Type B pancreatic cell (in vitro differentiated cells): ENCODE measurements at regions not wholly inside any gene's neighbourhood (a gene's known extent, or its start where the extent isn't known, plus 50 kb on each side); places are given as distances from the start of the nearest gene placed in this dataset.

Experiments
- DNase-seq: peaks from one replicate; pipeline ENCODE4 v3.0.0; 2021; ENCODE audit warnings: mixed read lengths; ENCODE audit not compliant: unreplicated experiment; ENCODE audit errors: extremely low spot score
- H3K27ac Mint-ChIP-seq: 2 replicates; pipeline ENCODE4 v1.8.0; 2021; ENCODE audit warnings: mild to moderate bottlenecking, mixed read lengths
- H3K27me3 Mint-ChIP-seq: 2 replicates; pipeline ENCODE4 v1.8.0; 2021; ENCODE audit warnings: mixed read lengths
- H3K36me3 Mint-ChIP-seq: 2 replicates; pipeline ENCODE4 v1.8.0; 2021; ENCODE audit warnings: mixed read lengths
- H3K4me1 Mint-ChIP-seq: one replicate; pipeline ENCODE4 v1.8.0; 2021; ENCODE audit warnings: mixed read lengths; ENCODE audit not compliant: unreplicated experiment
- H3K4me3 Mint-ChIP-seq: 2 replicates; pipeline ENCODE4 v1.8.0; 2021; ENCODE audit warnings: mild to moderate bottlenecking, mixed read lengths
- H3K9me3 Mint-ChIP-seq: 2 replicates; pipeline ENCODE4 v1.8.0; 2021; ENCODE audit warnings: mixed read lengths
- CTCF ChIP-seq: fragments of 200-600 bp; sonication (generic); conservative IDR thresholded peaks from 2 replicates; pipeline ENCODE4 v1.5.0; 2021; ENCODE audit warnings: antibody characterized with exemption, mild to moderate bottlenecking

GRCh38 chr3:166447513-166447912 lies 610.3 kb upstream of the BCHE start:
- H3K4me3 Mint-ChIP-seq = no peak overlapping the region
- no peaks in the 10 kb centered on the region for H3K9me3 Mint-ChIP-seq
- H3K27ac Mint-ChIP-seq = no peak overlapping the region
- no peaks in the 10 kb centered on the region for H3K36me3 Mint-ChIP-seq
- DNase-seq = no peak
- H3K27me3 Mint-ChIP-seq = no peaks in the 10 kb centered on the region
- no peak for TF ChIP-seq CTCF
- H3K4me1 Mint-ChIP-seq = no peaks in the 10 kb centered on the region

GRCh38 chr3:166446986-166447385 lies 609.8 kb upstream of the BCHE start:
- Mint-ChIP-seq H3K27me3 (no peaks in the 10 kb centered on the region), H3K27ac (no peak overlapping the region), H3K4me1 (no peaks in the 10 kb centered on the region), H3K9me3 (no peaks in the 10 kb centered on the region), H3K36me3 (no peaks in the 10 kb centered on the region), H3K4me3 (no peak overlapping the region)
- TF ChIP-seq CTCF = no peak
- DNase-seq = no peak

GRCh38 chr3:166446291-166446690 lies 609.1 kb upstream of the BCHE start:
- no peaks in the 10 kb centered on the region for H3K27me3 Mint-ChIP-seq
- no peak overlapping the region for H3K4me3 Mint-ChIP-seq
- no peak overlapping the region for H3K27ac Mint-ChIP-seq
- H3K9me3 Mint-ChIP-seq = no peaks in the 10 kb centered on the region
- H3K4me1 Mint-ChIP-seq = no peaks in the 10 kb centered on the region
- no peaks in the 10 kb centered on the region for H3K36me3 Mint-ChIP-seq
- no peak for TF ChIP-seq CTCF
- DNase-seq = no peak

GRCh38 chr3:166445865-166446264 lies 608.6 kb upstream of the BCHE start:
- Mint-ChIP-seq H3K9me3 (no peaks in the 10 kb centered on the region), H3K4me1 (no peaks in the 10 kb centered on the region), H3K27me3 (no peaks in the 10 kb centered on the region), H3K36me3 (no peaks in the 10 kb centered on the region), H3K4me3 (no peak overlapping the region), H3K27ac (no peak overlapping the region)
- no peak for TF ChIP-seq CTCF
- no peak for DNase-seq

- H3K4me1 Mint-ChIP-seq = no peaks in the 10 kb centered on the region
Measured at GRCh38 chr3:166444756-166445155, 607.5 kb upstream of the BCHE start.

More at GRCh38 chr3:166444756-166445155, 607.5 kb upstream of the BCHE start:
- Mint-ChIP-seq H3K27me3 (no peaks in the 10 kb centered on the region), H3K36me3 (no peaks in the 10 kb centered on the region), H3K9me3 (no peaks in the 10 kb centered on the region), H3K4me3 (no peak overlapping the region), H3K27ac (no peak overlapping the region)
- TF ChIP-seq CTCF = no peak
- DNase-seq = no peak
